Adipocyte (in vitro differentiated cells): ENCODE measurements at regions not wholly inside any gene's neighbourhood (a gene's known extent, or its start where the extent isn't known, plus 50 kb on each side); places are given as distances from the start of the nearest gene placed in this dataset.

Experiments used
- DNase-seq: peaks from one replicate; pipeline ENCODE4 v3.0.0-alpha.2; 2015; ENCODE audit warnings: low read depth
- H3K27me3 ChIP-seq: replicated peaks from 2 replicates; pipeline ENCODE4 v1.7.0; 2013; ENCODE audit warnings: mild to moderate bottlenecking, low read length, moderate library complexity; ENCODE audit not compliant: control insufficient read depth, insufficient read depth
- H3K36me3 ChIP-seq: 2 replicates; pipeline ENCODE4 v1.7.0; 2013; ENCODE audit warnings: low read length, mild to moderate bottlenecking, moderate library complexity; ENCODE audit not compliant: control insufficient read depth, insufficient read depth, severe bottlenecking
- H3K4me1 ChIP-seq: 2 replicates; pipeline ENCODE4 v1.7.0; 2013; ENCODE audit warnings: mild to moderate bottlenecking, low read length, moderate library complexity; ENCODE audit not compliant: control insufficient read depth, insufficient read depth
- H3K4me3 ChIP-seq: 2 replicates; pipeline ENCODE4 v1.7.0; 2013; ENCODE audit warnings: mild to moderate bottlenecking, low read length, moderate library complexity
- H3K9ac ChIP-seq: 2 replicates; pipeline ENCODE4 v1.7.0; 2013; ENCODE audit warnings: mild to moderate bottlenecking, low read length, moderate library complexity
- H3K9me3 ChIP-seq: 2 replicates; pipeline ENCODE4 v1.7.0; 2013; ENCODE audit warnings: mild to moderate bottlenecking, low read length, moderate library complexity; ENCODE audit not compliant: control insufficient read depth

DNA sequence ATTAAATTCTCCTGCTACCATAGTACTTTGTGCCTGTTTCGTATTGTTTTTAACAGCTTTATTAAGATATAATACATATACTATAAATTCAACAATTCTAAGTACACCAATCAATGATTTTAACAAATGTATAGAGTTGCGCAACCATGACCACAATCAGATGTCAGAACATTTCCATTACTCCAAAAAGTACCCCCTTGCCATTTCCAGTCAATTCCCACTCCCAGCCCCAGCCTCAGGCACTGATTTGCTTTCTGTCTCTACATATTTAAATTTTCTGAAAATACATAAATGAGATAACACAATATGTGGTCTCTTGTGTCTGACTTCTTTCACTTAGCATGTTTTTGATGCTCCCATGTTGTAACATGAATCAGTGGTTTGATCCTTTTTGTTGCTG is 193.9 kb downstream of the FIGN start:
- Histone ChIP-seq H3K4me1 (no peaks in the 10 kb centered on the region), H3K9me3 (no peaks in the 10 kb centered on the region), H3K36me3 (no peaks in the 10 kb centered on the region), H3K4me3 (no peak overlapping the region), H3K9ac (no peak overlapping the region), H3K27me3 (no peaks in the 10 kb centered on the region)
- DNase-seq = no peak

DNA sequence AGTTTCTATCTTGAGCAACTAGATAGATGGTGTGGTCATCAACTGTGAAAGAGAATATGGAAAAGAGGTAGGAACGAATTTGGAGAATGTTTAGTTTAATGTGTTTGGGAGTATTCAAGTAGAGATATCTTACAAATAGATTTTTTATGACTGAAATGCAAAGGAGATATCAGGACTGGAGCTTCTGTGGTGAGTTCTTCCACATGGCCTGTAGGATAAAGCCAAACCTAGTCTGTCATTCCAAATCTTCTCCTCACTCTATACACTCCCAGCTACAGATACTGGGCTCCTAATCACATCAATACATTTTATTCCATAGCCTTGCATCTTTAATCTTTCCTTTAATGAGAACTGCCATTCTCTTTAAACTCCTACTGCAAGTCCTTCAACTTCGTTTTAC is 194.3 kb downstream of the FIGN start:
- Histone ChIP-seq H3K4me3 (no peak overlapping the region), H3K9me3 (no peaks in the 10 kb centered on the region), H3K36me3 (no peaks in the 10 kb centered on the region), H3K4me1 (no peaks in the 10 kb centered on the region), H3K9ac (no peak overlapping the region), H3K27me3 (no peaks in the 10 kb centered on the region)
- DNase-seq = no peak

DNA sequence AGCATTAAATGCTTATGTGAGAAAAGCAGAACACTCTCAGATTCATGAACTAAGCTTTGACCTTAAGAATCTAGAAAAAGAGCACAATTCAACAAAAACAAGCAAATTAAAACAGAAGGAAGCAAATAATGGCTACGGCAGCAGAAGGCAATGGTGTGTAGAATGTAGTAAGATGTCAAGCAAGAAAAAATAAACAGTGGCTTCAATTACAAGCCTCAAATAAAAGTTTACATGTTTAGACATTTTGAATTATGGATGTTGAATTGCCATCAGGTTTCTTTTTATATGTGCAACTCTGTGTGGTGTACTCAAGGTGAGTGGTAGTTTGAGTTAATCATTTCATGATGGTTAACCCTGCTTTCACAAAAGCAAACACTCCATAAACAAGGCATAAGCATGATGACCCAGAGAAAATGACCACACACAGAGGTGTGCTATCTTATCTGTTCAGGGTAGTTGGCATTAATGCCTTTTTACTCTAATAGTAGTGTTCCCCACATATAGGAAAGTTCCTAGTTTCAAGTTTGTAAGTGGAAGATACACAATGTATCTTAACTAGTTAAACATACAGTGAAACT is 207.1 kb downstream of the FIGN start:
- H3K9me3 ChIP-seq = peaks cover 8% of the 10 kb centered on the region
- peaks cover 3% of the 10 kb centered on the region for H3K4me1 ChIP-seq
- no peak overlapping the region for H3K9ac ChIP-seq
- no peak for DNase-seq
- no peak overlapping the region for H3K4me3 ChIP-seq
- no peaks in the 10 kb centered on the region for H3K36me3 ChIP-seq
- H3K27me3 ChIP-seq = no peaks in the 10 kb centered on the region

DNA sequence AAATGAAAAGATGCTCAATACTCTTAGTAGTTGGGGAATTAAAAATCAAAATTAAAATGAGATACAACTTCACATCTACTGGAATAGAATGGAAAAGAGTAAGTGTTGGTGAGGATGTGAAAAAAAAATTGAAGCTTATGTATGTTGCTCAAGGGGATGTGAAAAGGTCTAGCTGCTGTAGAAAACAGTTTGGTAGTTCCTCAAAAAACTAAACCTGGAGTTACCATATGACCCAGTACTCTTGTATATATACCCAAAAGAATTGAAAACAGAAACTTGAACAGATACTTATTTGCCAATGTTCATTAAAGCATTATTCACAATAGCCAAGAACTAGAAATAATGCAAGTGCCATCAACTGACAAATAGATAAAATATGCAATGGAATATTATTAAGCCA is 208.4 kb downstream of the FIGN start:
- no peaks in the 10 kb centered on the region for H3K27me3 ChIP-seq
- peaks cover 14% of the 10 kb centered on the region for H3K9me3 ChIP-seq
- H3K9ac ChIP-seq = no peak overlapping the region
- H3K36me3 ChIP-seq = no peaks in the 10 kb centered on the region
- DNase-seq = no peak
- H3K4me3 ChIP-seq = no peak overlapping the region
- peaks cover 3% of the 10 kb centered on the region for H3K4me1 ChIP-seq

DNA sequence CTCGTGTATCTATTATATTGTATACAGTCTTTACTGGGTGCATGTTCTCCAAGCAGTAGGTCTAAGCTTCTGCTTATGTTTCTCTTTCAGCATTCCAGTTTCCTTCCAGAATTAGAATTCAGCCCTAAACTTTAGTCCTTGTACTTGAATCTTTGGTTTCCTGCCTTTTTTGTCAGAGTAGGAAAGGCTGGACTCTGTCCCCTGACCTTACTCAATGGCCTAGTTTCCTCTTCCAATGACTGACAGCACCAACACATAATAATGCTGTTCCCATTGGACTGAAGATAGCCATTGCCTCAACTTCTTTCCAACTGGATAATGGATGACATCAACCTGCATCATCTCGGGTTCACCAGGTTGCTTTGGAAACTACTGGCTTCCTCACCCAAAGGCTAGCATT is 217.0 kb downstream of the FIGN start:
- Histone ChIP-seq H3K9ac (no peak overlapping the region), H3K4me3 (no peak overlapping the region), H3K9me3 (peaks cover 11% of the 10 kb centered on the region), H3K4me1 (no peaks in the 10 kb centered on the region), H3K36me3 (no peaks in the 10 kb centered on the region), H3K27me3 (no peaks in the 10 kb centered on the region)
- no peak for DNase-seq

DNA sequence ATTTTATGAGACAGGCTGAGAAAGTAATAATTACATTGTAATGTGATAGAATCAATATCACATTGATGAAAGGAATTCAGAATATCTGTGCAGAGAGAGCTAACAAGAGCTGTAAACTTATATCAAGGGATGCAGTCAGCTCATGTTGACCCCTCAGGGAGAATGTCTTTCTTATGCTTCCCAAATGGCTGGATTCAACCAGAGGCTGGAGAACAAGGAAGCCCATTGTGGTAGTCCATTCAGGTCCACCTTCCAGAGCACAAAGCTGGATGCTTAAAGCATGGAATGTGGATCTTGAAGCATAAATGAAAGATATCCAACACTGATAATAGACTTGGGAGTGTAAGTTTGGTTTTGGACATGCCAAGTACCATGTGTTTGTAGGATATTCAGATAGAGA is 220.0 kb downstream of the FIGN start:
- Histone ChIP-seq H3K4me1 (no peaks in the 10 kb centered on the region), H3K9me3 (peaks cover 10% of the 10 kb centered on the region), H3K4me3 (no peak overlapping the region), H3K27me3 (no peaks in the 10 kb centered on the region), H3K36me3 (no peaks in the 10 kb centered on the region), H3K9ac (no peak overlapping the region)
- DNase-seq = no peak

DNA sequence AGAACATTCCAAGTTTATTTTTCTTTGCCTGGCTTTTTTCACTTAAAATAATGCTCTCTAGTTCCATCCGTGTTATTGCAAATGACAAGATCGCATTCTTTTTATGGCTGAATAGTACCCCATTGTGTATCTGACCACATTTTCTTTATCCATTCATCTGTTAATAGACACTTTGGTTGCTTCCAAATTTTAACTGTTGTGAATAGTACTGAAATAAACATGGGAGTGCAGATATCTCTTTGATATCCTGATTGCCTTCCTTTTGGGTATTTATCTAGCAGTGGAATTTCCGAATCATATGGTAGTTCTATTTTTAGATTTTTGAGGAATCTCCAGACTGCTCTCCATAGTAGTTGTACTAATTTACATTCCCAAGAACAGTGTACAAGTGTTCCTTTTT is 230.5 kb downstream of the FIGN start:
- Histone ChIP-seq H3K4me3 (no peak overlapping the region), H3K36me3 (no peaks in the 10 kb centered on the region), H3K9ac (no peak overlapping the region), H3K4me1 (no peaks in the 10 kb centered on the region), H3K27me3 (no peaks in the 10 kb centered on the region), H3K9me3 (no peaks in the 10 kb centered on the region)
- no peak for DNase-seq

DNA sequence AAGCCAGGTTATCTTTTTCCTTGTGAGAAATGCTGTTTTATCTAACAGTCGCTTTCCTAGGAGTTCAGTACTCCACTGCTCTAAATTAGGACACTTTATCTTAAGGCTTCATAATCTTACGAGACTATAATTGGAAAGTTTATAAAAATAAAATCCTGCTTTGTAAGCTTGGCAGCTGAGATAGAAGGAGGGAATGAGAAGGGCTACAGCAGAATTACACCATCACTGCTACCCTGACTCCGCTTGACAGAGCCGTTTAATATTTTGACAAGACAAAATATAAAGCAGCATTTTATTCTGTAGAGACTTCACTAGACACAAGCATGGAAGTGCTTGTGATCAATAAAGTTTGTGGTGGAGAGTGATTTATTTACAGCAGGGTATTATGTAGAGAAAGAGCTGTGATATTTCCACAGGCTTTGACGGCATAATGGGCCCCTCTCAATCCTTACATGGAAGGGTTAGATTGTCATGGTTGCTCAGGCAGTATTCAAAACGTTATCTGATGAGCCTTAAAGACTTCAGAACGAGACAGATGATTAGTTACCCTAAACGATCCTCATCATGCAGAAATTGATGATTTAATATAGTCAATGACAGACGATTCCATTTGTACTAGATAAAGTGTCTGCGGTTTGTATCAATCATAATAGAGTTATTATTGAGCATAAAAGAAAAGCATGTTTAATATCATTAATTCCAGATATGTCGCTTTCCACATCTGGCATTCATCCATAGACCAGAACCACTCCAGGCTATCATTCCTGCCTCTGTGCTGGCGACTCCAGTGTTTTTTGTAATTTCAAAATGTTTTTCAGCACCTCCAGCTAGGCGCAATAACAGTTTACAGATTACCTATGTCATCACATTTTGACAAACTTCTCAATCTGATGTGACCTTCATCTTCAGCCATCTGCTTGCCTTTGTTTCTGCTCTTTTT is 242.2 kb downstream of the FIGN start:
- H3K4me3 ChIP-seq = no peak overlapping the region
- H3K9me3 ChIP-seq = no peaks in the 10 kb centered on the region
- H3K9ac ChIP-seq = no peak overlapping the region
- no peaks in the 10 kb centered on the region for H3K4me1 ChIP-seq
- H3K36me3 ChIP-seq = no peaks in the 10 kb centered on the region
- no peaks in the 10 kb centered on the region for H3K27me3 ChIP-seq
- DNase-seq = no peak

DNA sequence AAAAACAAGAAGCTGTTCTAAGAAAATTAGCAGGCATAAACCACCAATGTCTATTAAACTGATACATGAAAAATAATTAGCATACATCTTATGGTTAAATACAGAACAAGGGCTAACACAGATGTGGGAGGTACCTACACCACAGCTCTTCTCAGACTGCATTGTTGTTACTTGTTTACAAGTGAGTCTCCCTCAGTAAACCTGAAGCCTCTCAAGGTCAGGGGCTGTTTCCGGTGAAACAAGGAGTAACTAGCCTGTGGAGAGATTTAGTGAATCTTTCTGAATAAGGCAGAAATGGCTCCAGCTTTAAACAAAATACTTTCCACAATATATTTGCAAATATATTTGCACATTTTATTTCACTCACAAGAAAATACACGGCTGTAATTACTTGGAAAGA is 244.0 kb downstream of the FIGN start:
- DNase-seq = no peak
- Histone ChIP-seq H3K4me1 (peaks cover 3% of the 10 kb centered on the region), H3K9me3 (no peaks in the 10 kb centered on the region), H3K4me3 (no peak overlapping the region), H3K27me3 (no peaks in the 10 kb centered on the region), H3K36me3 (no peaks in the 10 kb centered on the region), H3K9ac (no peak overlapping the region)

DNA sequence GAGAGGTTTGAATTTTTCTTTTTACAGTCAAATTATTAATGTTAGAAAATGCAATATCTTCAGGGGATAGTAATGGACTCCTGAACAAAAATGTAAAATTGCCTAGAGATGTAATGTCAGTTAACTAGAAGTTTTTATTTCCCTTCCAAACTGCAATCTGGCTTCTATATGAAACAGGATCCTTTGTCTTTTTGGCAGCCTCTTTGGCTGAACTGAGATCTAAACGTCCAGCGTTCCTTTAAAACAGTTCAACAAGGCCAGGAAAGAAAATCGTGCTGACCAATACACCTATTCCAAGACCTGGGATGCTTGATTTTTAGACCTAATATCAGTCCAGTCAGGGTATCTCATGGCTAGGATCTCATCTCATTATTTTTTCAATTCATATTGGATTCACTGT is 245.5 kb downstream of the FIGN start:
- H3K4me1 ChIP-seq = peaks cover 14% of the 10 kb centered on the region
- H3K4me3 ChIP-seq = no peak overlapping the region
- no peaks in the 10 kb centered on the region for H3K9me3 ChIP-seq
- DNase-seq = no peak
- no peaks in the 10 kb centered on the region for H3K27me3 ChIP-seq
- no peaks in the 10 kb centered on the region for H3K36me3 ChIP-seq
- no peak overlapping the region for H3K9ac ChIP-seq

DNA sequence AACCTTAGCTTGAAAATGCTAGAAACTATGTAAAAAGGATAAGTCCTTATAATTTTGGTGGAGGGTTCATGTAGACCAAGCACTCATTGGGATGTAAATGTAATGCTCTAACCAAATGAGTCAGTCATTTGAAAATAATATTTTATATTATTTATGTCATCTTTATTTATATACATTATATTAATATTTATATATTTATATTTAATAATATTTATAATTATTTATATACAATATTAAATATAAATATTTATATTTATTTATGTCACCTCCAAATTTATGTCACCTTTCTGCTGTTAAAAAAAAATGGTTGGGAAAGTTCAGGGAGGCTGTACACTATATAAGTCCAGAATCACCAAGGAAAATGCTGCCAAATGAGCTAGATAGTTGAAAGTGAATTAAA is 254.3 kb downstream of the FIGN start:
- Histone ChIP-seq H3K9me3 (no peaks in the 10 kb centered on the region), H3K36me3 (no peaks in the 10 kb centered on the region), H3K4me1 (peaks cover 8% of the 10 kb centered on the region), H3K27me3 (no peaks in the 10 kb centered on the region), H3K9ac (no peak overlapping the region), H3K4me3 (no peak overlapping the region)
- no peak for DNase-seq
